Stimulated activated CD4-positive, alpha-beta T cell treated with anti-CD3 and anti-CD28 coated beads, Interleukin-4, amount 100 ng/mL, for 24 hours (primary cell): ENCODE measurements at regions not wholly inside any gene's neighbourhood (a gene's known extent, or its start where the extent isn't known, plus 50 kb on each side); places are given as distances from the start of the nearest gene placed in this dataset.

ENCODE experiments used
- DNase-seq: peaks from one replicate; pipeline ENCODE4 v3.0.0-alpha.2; 2020

DNA sequence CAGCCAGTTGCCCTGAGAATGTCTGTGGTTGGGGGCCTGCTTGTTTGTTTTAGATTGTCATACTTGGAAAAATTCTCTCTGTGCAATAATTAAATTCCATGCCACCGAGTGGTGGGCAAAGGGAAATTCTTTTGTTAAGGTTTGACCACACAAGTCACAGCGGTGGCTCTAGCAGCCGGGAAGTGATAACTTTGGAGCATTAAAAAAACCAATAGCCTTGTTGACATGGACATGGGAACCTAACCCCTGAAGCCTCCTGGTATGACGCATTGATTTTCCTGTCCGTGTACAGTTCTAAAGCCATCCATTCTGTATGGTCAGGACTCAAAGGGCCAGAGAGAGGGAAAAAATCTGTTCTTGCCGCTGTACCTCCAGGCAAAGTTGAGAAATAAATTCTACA is 384.9 kb upstream of the ZNF507 start:
- no peak for DNase-seq

GRCh38 chr19:31961191-31961590 is 384.2 kb upstream of the ZNF507 start:
- DNase-seq: no peak

DNA sequence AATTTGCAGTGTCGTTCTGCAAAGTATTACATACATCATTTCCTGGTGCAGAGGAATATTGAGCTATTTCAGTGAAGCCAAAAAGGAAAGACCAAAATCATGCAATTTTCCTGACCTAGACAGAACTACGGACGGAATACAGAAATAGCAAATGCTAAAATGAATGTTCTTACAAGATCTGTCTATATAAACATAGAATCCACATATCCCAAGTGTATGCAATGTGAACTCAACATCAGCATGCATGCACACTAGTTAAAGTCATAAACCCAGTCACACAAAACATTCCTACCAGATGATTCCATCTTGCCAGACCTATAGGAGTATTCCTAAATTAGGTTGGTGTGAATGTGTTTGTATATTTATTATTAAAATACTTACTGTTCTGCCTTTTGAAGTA is 383.7 kb upstream of the ZNF507 start:
- no peak for DNase-seq

- no peak for DNase-seq
Measured at GRCh38 chr19:31962561-31962996, 382.8 kb upstream of the ZNF507 start.

DNA sequence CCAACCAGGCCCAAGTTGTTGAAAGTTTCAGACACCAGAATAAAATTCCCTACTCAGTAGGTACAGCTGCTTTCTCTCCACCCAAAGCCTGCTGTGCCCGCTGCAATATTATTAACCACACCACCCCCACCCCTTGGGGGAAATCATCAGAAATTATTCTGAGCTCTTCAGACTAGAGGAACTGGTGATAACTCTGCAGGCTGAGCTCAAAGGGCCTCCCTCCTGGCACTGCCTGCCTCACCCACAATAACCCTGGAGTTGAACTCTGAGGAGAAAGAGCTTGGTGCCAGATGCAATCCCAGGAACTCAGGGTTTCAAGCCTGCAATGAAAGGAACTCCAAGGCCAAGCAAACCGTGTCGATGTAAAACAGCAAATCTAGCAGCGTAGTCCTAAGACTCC is 381.7 kb upstream of the ZNF507 start:
- no peak for DNase-seq

- no peak for DNase-seq
Measured at GRCh38 chr19:31969016-31969415, 376.4 kb upstream of the ZNF507 start.

- DNase-seq: no peak
Measured at GRCh38 chr19:31970027-31970461, 375.4 kb upstream of the ZNF507 start.

GRCh38 chr19:31974290-31974689 is 371.1 kb upstream of the ZNF507 start:
- no peak for DNase-seq

DNA sequence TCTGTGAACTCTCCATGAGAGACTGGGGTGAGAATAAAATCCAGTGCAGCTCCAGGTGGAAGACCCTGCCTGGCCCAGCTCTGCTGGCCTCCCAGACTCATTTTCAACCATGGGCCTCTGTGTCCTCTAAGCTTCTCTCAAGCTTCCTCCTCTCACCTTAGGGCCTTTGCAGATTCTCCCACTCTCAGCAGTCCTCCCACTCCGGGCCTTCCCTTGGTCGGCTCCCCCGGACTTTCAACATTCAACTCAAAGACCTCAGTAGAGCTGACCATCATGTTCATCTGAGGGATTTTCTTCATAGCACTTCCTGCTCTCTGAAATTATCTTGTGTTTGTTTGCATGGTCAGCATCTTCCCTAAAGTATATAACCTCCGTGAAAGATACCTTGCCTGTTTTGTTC is 370.5 kb upstream of the ZNF507 start:
- no peak for DNase-seq

DNA sequence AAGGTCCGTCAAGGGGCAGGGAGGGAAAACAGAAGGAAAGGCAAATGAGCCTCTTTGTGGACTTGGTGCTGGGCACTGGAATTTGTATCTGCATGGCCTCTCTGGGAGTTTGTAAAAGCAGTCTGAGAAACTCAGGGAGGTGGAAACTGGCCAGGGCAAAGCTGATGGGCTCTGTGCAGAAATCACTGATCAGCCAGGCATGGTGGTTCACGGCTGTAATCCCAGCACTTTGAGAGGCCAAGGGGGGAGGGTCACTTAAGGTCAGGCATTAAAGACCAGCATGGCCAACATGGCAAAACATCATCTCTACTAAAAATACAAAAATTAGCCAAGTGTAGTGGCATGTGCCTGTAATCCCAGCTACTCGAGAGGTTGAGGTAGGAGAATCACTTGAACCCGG is 369.9 kb upstream of the ZNF507 start:
- no peak for DNase-seq

GRCh38 chr19:31976775-31977536 is 368.5 kb upstream of the ZNF507 start:
- DNase-seq: no peak

- DNase-seq: no peak
Measured at GRCh38 chr19:31979362-31979761, 366.0 kb upstream of the ZNF507 start.

DNA sequence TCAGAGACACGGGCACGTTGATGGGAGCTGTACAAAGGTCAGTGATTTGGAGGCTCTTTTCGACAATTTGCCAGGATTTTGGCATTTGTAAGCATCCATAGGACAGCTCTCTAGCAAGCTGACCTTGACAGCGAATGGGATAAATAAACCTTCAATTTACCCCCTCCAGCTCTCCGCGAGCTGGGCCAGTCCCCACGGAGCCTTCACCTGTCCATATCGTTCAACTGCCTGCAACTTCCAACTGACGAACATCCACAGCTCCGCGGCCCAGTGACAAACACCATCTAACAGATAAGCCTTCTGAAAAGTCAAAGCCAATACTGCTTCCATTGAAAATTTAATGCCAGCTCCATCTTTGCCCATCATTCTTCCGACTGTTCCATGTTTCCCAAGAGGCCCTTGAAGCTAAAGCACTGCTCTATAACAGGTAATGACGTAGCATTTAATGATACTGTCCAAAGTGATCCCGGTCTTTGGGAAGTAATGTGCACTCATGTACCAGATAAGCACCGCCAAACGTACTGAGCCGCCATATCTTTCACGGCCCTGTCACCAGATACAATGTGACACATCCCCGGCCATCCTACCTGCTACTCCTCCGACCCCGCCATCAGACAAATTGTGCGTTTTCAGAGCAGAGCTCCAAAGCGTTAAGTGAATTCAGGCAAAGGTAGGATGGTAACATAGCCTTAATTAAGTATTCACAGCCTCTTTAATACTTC is 365.3 kb upstream of the ZNF507 start:
- no peak for DNase-seq

- no peak for DNase-seq
Measured at GRCh38 chr19:31980796-31981195, 364.6 kb upstream of the ZNF507 start.

- DNase-seq: no peak
Measured at GRCh38 chr19:31981545-31981944, 363.9 kb upstream of the ZNF507 start.

GRCh38 chr19:31983647-31984046 is 361.8 kb upstream of the ZNF507 start:
- no peak for DNase-seq

DNA sequence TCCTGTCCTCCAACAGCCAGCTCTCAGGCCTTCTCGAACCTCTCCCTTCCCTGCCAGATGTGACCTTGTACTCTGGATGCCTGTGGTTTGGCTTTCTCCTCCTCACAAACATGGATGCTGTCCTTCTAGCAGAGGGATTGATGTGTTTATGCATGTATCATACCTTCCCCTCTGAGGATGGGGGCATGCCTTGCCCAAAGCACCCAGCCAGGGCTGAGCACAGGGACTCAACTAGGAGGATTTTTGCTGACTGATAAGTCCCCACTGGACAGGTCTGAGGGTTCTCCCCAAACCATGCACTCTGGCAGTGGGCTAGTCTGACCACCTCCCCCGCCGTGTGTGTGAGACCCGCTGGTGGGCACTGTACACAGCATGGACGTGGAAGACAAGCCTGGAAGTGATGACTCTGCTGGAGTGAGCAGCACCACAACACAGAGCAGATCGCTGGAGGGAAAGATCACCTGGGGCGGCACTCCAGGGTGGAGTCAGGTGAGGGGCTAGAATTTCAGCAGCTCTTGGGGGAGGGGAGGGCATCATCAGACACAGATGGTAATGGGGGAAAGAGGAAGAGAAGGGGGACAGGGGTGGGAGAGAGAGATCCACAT is 360.3 kb upstream of the ZNF507 start:
- no peak for DNase-seq

GRCh38 chr19:31986951-31987350 is 358.5 kb upstream of the ZNF507 start:
- no peak for DNase-seq

DNA sequence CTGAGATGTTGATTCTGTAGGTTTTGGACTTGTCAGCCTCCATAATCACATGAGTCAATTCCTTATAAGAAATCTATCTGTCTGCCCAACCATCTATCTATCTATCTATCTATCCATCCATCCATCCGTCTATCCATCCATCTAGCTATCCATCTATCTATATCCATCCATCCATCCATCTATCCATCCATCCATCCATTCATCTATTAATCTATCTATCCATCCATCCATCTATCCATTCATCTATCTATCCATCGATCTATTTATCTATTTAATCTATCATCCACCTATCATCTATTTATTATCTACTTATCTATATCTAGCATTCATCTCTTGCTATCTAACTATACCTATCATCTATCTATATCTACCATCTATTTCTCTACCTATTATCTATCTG is 357.2 kb upstream of the ZNF507 start:
- no peak for DNase-seq

DNA sequence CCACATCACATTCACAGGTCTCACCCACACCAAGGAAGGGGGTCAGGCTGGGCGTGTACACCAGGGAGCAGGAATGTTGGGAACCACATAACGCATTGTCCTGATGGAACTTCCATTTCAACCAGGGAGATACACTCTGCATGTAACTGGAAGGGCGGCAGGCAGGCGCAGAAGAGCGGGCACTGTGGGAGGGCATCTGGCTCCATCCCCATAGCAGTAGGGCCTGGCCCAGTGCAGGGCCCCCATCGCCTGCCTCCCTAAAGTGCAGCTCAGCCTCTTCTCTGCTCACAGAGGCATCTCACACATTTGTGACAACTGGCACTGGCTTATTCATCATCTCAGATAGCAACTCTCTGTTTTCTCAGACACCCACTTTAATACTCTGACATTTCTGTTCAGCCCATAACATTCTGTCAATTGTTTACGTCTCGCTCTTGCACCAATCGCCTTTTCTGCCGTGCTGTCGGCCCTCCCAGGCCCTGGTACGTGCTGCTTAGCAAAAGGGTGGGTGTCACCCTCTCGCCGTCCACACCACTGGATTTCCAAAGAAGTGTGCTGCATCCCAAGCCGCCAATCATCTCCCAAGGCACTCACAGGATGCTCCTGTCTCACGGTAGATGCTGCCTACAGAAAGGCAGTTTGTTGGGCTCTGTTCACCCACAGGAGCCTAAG is 353.3 kb upstream of the ZNF507 start:
- DNase-seq: no peak

DNA sequence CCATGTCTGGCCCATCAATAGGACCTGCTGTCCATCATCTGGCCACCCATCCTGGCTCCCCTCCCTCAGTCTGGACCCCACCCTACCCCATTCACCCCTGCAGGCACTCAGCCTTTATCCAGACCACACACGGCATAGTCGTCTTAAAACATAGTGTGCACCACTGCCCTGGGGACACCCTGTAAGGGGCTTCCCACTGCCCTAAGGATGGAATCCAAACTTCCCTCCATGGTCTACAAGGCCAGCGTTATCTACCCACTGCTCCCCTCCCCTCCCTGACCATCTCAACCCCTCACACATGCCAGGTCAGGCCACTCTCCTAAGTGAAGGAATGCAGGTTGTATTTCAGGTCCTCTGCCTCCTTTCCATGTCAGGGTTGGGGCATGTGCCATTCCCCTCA is 352.7 kb upstream of the ZNF507 start:
- DNase-seq: no peak

DNA sequence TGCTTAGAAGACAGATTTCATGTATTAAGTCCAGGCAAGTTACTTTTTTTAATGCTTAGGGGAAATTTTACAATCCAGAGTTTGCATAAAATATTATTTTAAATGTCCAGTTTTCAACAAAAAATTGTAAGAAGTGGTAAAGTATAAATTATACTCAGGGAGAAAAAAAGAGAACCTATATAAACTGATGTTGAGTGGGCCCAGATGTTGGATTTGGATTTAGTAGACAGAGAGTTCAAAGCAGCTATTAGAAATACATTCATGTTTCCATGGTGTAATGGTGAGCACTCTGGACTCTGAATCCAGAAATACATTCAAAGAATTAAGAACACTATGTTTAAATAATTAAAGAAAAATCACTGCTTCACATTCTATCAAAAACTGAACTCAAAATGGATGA is 349.9 kb upstream of the ZNF507 start:
- no peak for DNase-seq

GRCh38 chr19:32010071-32010470 is 335.3 kb upstream of the ZNF507 start:
- no peak for DNase-seq

DNA sequence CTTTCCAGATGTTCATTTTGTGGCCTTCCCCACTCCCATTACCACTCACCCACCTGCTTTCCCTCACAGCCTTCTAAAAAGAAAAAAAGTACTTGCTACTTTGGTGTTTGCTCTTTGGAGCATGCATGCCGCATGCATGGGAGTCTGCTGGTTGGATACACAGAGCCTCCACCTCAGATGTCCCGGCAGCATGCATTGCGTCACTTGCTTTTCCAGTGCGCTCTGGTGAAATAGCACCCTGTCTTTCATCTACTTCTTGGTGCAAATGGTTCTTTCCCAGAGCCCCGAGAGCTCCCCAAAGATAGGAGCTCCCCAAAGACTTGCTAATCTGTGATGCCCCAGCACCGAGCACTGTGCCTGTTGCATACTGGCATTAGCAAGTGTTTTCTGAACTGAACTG is 333.2 kb upstream of the ZNF507 start:
- no peak for DNase-seq
